Esophagus squamous epithelium (tissue), 4 donors: ENCODE measurements at regions not wholly inside any gene's neighbourhood (a gene's known extent, or its start where the extent isn't known, plus 50 kb on each side); places are given as distances from the start of the nearest gene placed in this dataset.

Source experiments
- CTCF ChIP-seq, 6 experiments: fragments of 450-650 bp in 4 of 6; fragments of 200-600 bp in 2 of 6; sonication (generic) in 2 of 6; IDR thresholded peaks; one replicate each; pipeline ENCODE4 v1.5.1; 2016 to 2019; ENCODE audit warnings: antibody characterized with exemption in 6 of 6, mild to moderate bottlenecking in 4 of 6, moderate library complexity in 4 of 6
- POLR2A ChIP-seq, 4 donors: fragments of 450-650 bp; IDR thresholded peaks; one replicate each; pipeline ENCODE4 v1.6.1; 2017; ENCODE audit warnings: antibody characterized with exemption in 4 of 4, mild to moderate bottlenecking in 4 of 4, moderate library complexity in 3 of 4

- TF ChIP-seq CTCF (IDR thresholded peaks at IDR 0.05) (no peak), POLR2A (IDR thresholded peaks at IDR 0.05) (no peak)
These were observed 594.7 kb upstream of the ADGRB3 start for GRCh38 chr6:68040312-68040778.
